ENCODE measurements at regions not wholly inside any gene's neighbourhood (a gene's known extent, or its start where the extent isn't known, plus 50 kb on each side); places are given as distances from the start of the nearest gene placed in this dataset.

DNA sequence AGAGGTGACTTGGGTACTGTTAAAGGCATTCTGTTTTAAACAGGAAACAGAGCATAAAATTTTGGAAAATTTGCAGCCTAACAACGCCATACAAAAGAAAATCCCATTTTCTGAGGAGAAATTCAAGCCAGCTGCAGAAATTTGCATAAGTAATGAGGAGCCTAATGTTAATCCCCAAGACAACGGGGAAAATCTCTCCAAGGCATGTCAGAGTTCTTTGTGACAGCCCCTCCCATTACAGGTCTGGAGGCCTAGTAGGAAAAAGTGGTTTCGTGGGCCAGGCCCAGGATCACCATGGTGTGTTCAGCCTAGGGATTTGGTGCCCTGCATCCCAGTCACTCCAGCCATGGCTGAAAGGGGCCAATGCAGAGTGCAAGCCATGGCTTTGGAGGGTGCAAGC is 1333.1 kb upstream of the TENM4 start (continued):
- no peak for TF ChIP-seq MAX (IDR thresholded peaks at IDR 0.05)

GRCh38 chr11:80771017-80771416 is 1330.2 kb upstream of the TENM4 start:
- Histone ChIP-seq H3K9me3 (ENCODE audit: control insufficient read depth in 4 of 4, low read length in 3 of 4) (no peaks in the 10 kb centered on the region), H3K27me3 (ENCODE audit: control insufficient read depth in 4 of 4, insufficient read depth in 4 of 4, low read length in 3 of 4) (no peaks in the 10 kb centered on the region), H3K4me3 (ENCODE audit: low read depth in 1 of 3, low read length in 3 of 3) (no peak overlapping the region), H3K27ac (ENCODE audit: low read depth in 1 of 2, low read length in 2 of 2) (no peak overlapping the region), H3K4me1 (ENCODE audit: control insufficient read depth in 4 of 4, insufficient read depth in 4 of 4, low read length in 3 of 4) (peaks cover 0 to 1% (median 0%) of the 10 kb centered on the region in 4 donors), H3K9ac (ENCODE audit: low read depth in 1 of 2, low read length in 2 of 2) (no peak overlapping the region), H3K36me3 (ENCODE audit: control insufficient read depth in 4 of 4, insufficient read depth in 3 of 4, low read depth in 1 of 4, low read length in 3 of 4) (no peaks in the 10 kb centered on the region)
- TF ChIP-seq, protein P1, sequence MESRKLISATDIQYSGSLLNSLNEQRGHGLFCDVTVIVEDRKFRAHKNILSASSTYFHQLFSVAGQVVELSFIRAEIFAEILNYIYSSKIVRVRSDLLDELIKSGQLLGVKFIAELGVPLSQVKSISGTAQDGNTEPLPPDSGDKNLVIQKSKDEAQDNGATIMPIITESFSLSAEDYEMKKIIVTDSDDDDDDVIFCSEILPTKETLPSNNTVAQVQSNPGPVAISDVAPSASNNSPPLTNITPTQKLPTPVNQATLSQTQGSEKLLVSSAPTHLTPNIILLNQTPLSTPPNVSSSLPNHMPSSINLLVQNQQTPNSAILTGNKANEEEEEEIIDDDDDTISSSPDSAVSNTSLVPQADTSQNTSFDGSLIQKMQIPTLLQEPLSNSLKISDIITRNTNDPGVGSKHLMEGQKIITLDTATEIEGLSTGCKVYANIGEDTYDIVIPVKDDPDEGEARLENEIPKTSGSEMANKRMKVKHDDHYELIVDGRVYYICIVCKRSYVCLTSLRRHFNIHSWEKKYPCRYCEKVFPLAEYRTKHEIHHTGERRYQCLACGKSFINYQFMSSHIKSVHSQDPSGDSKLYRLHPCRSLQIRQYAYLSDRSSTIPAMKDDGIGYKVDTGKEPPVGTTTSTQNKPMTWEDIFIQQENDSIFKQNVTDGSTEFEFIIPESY (IDR thresholded peaks at IDR 0.05): no peak
- no peak for TF ChIP-seq RXRA (IDR thresholded peaks at IDR 0.05)
- TF ChIP-seq CTCF (IDR thresholded peaks at IDR 0.05; ENCODE audit: low read depth, low read length, missing input control): no peak
- no peak for TF ChIP-seq EGR1 (IDR thresholded peaks at IDR 0.05; ENCODE audit: low read depth in 2 of 2)
- TF ChIP-seq MAX (IDR thresholded peaks at IDR 0.05): no peak
- TF ChIP-seq ATF3 (IDR thresholded peaks at IDR 0.05): no peak
- no peak for TF ChIP-seq YY1 (IDR thresholded peaks at IDR 0.05)
- WGBS: 56% methylated on average over 2 of the region's 2 CpGs
- no peak for DNase-seq (ENCODE audit: low spot score)

DNA sequence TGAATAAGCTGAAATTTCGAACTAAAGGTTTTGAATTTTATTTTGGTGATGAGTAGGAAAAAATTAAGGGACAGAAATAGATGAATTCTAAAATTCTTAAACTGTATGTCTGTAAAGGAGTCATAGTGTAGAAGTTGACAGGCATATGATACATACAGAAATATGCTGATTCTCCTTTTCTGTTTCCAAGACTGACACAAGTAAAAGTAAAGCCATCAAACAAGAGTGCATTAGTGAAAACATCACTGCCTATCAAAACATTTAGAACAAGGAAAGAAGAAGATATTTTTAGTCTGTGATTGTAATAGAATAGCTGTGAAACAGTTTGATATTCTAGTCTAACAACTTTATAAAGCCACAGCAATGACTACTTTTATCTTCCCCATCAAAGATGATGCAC is 1318.0 kb upstream of the TENM4 start:
- Histone ChIP-seq H3K9me3 (ENCODE audit: control insufficient read depth in 4 of 4, low read length in 3 of 4) (no peaks in the 10 kb centered on the region), H3K27me3 (ENCODE audit: control insufficient read depth in 4 of 4, insufficient read depth in 4 of 4, low read length in 3 of 4) (no peaks in the 10 kb centered on the region), H3K4me3 (ENCODE audit: low read depth in 1 of 3, low read length in 3 of 3) (no peak overlapping the region), H3K4me1 (ENCODE audit: control insufficient read depth in 4 of 4, insufficient read depth in 4 of 4, low read length in 3 of 4) (no peaks in the 10 kb centered on the region), H3K36me3 (ENCODE audit: control insufficient read depth in 4 of 4, insufficient read depth in 3 of 4, low read depth in 1 of 4, low read length in 3 of 4) (no peaks in the 10 kb centered on the region), H3K9ac (ENCODE audit: low read depth in 1 of 2, low read length in 2 of 2) (no peak overlapping the region), H3K27ac (ENCODE audit: low read depth in 1 of 2, low read length in 2 of 2) (no peak overlapping the region)
- no peak for DNase-seq (ENCODE audit: low spot score)
- WGBS: 60% methylated on average over 1 of the region's 1 CpG
- TF ChIP-seq FOXA1 (IDR thresholded peaks at IDR 0.05) (no peak), FOXA2 (IDR thresholded peaks at IDR 0.05) (no peak), SP1 (IDR thresholded peaks at IDR 0.05) (no peak), HNF4A (conservative IDR thresholded peaks at IDR 0.05) (no peak), TAF1 (conservative IDR thresholded peaks at IDR 0.05) (no peak), RAD21 (IDR thresholded peaks at IDR 0.05) (no peak), EGR1 (IDR thresholded peaks at IDR 0.05; ENCODE audit: low read depth in 2 of 2) (no peak), CTCF (IDR thresholded peaks at IDR 0.05; ENCODE audit: low read depth, low read length, missing input control) (no peak), RXRA (IDR thresholded peaks at IDR 0.05) (no peak)
- TF ChIP-seq, protein P2, sequence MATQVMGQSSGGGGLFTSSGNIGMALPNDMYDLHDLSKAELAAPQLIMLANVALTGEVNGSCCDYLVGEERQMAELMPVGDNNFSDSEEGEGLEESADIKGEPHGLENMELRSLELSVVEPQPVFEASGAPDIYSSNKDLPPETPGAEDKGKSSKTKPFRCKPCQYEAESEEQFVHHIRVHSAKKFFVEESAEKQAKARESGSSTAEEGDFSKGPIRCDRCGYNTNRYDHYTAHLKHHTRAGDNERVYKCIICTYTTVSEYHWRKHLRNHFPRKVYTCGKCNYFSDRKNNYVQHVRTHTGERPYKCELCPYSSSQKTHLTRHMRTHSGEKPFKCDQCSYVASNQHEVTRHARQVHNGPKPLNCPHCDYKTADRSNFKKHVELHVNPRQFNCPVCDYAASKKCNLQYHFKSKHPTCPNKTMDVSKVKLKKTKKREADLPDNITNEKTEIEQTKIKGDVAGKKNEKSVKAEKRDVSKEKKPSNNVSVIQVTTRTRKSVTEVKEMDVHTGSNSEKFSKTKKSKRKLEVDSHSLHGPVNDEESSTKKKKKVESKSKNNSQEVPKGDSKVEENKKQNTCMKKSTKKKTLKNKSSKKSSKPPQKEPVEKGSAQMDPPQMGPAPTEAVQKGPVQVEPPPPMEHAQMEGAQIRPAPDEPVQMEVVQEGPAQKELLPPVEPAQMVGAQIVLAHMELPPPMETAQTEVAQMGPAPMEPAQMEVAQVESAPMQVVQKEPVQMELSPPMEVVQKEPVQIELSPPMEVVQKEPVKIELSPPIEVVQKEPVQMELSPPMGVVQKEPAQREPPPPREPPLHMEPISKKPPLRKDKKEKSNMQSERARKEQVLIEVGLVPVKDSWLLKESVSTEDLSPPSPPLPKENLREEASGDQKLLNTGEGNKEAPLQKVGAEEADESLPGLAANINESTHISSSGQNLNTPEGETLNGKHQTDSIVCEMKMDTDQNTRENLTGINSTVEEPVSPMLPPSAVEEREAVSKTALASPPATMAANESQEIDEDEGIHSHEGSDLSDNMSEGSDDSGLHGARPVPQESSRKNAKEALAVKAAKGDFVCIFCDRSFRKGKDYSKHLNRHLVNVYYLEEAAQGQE (IDR thresholded peaks at IDR 0.05): no peak

All from liver (tissue), 8 donors.